ENCODE measurements at regions not wholly inside any gene's neighbourhood (a gene's known extent, or its start where the extent isn't known, plus 50 kb on each side); places are given as distances from the start of the nearest gene placed in this dataset.

DNA sequence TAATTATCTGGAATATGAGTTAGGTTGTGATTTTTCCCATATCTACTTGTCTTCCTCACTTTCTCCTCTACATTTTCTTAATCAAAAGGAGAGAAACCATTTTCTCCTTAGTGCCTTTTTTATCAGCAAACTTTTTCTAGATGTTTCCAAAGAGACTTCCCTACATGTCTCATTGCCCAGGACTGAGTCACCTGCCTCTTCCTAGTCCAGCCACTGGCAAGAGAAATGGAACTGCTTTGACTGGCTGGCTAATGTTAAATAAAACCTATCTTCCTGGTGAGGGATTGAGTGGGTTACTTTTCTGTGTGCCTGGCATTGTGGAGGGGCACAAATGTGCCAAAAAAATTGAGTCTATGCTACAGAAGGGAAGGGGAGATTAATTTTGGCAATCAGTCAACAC, 52.1 kb upstream of the CD5L start:
- Mint-ChIP-seq H3K4me1 (ENCODE audit: insufficient read depth, unreplicated experiment) (peaks cover 4% of the 10 kb centered on the region), H3K9me3 (ENCODE audit: unreplicated experiment) (no peaks in the 10 kb centered on the region), H3K36me3 (ENCODE audit: insufficient read depth, unreplicated experiment) (no peaks in the 10 kb centered on the region), H3K4me3 (ENCODE audit: unreplicated experiment) (no peak overlapping the region), H3K27ac (ENCODE audit: low read depth, unreplicated experiment) (no peak overlapping the region), H3K27me3 (ENCODE audit: insufficient read depth, unreplicated experiment) (peaks cover 91% of the 10 kb centered on the region)
- BruUV-seq (replicated peaks), result no TSS peak
- DNase-seq (ENCODE audit: unreplicated experiment), result no peak
- CTCF ChIA-PET, result interaction anchor here (1.0 to 2.1 kb wide), 2 partner anchors 69 to 324 kb away, joined by 3 to 5 read pairs; no protein-coding TSS in a partner anchor
- intact Hi-C loops (cut with micrococcal nuclease), result no loop called here
- POLR2A ChIA-PET, result no interaction called here
- TF ChIP-seq, protein P1, sequence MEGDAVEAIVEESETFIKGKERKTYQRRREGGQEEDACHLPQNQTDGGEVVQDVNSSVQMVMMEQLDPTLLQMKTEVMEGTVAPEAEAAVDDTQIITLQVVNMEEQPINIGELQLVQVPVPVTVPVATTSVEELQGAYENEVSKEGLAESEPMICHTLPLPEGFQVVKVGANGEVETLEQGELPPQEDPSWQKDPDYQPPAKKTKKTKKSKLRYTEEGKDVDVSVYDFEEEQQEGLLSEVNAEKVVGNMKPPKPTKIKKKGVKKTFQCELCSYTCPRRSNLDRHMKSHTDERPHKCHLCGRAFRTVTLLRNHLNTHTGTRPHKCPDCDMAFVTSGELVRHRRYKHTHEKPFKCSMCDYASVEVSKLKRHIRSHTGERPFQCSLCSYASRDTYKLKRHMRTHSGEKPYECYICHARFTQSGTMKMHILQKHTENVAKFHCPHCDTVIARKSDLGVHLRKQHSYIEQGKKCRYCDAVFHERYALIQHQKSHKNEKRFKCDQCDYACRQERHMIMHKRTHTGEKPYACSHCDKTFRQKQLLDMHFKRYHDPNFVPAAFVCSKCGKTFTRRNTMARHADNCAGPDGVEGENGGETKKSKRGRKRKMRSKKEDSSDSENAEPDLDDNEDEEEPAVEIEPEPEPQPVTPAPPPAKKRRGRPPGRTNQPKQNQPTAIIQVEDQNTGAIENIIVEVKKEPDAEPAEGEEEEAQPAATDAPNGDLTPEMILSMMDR (IDR thresholded peaks at IDR 0.05; ENCODE audit: unreplicated experiment), result no peak

DNA sequence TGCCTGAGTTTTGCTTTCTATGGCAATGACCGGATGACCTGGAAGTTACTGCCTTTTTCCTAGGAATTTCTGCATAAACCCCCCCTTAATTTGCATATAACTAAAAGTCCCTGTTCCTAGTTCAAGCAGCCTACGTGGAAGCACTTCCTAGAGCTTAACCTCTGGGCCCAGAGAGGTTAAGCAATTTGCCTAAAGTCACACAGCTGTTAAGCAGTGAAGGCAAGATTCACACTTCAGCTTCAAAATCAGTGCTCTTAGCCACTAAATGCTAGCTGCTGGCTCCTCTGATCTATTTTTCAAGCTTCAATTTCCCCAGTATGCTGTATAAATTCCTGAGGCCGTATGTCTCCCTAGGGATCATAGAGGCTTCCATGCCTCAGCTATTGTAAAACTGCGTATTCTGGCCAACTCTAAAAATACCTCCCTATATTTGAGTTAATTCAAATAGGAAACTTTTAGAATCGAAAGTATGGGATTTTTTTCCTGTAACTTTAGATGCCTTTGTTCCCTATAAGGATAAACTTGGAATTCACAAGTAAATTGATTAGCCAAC, 53.1 kb upstream of the CD5L start:
- Mint-ChIP-seq H3K9me3 (ENCODE audit: unreplicated experiment) (no peaks in the 10 kb centered on the region), H3K4me3 (ENCODE audit: unreplicated experiment) (no peak overlapping the region), H3K27ac (ENCODE audit: low read depth, unreplicated experiment) (no peak overlapping the region), H3K27me3 (ENCODE audit: insufficient read depth, unreplicated experiment) (peaks cover 91% of the 10 kb centered on the region), H3K4me1 (ENCODE audit: insufficient read depth, unreplicated experiment) (peaks cover 4% of the 10 kb centered on the region), H3K36me3 (ENCODE audit: insufficient read depth, unreplicated experiment) (no peaks in the 10 kb centered on the region)
- intact Hi-C loops (cut with micrococcal nuclease), result no loop called here
- DNase-seq (ENCODE audit: unreplicated experiment), result no peak
- BruUV-seq (replicated peaks), result no TSS peak
- CTCF ChIA-PET, result interaction anchor here (0.6 to 1.0 kb wide), 3 partner anchors 20 to 901 kb away, joined by 3 read pairs; no protein-coding TSS in a partner anchor
- POLR2A ChIA-PET, result no interaction called here
- TF ChIP-seq, protein P1 (IDR thresholded peaks at IDR 0.05; ENCODE audit: unreplicated experiment), result no peak

DNA sequence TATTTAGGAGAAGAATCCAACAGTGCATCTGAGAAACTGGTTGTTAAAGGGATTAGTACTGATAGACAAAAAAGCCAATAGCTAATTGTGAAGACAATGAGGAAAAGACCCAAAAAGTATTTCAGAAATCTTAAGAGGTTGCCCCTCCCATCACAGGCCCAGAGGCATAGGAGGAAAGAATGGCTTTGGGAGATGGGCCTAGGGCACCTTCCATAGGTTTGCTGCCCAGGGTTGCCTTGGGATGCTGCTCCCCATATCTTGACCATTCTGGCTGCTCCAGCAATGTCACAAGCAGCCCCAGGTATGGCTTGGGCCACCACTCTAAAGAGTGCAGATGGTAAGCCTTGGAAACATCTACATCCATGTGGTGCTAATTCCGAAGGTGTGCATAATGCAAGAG, 68.7 kb upstream of the CD5L start:
- POLR2A ChIA-PET, result no interaction called here
- no peak for DNase-seq (ENCODE audit: unreplicated experiment)
- Mint-ChIP-seq H3K36me3 (ENCODE audit: insufficient read depth, unreplicated experiment) (no peaks in the 10 kb centered on the region), H3K4me1 (ENCODE audit: insufficient read depth, unreplicated experiment) (no peaks in the 10 kb centered on the region), H3K4me3 (ENCODE audit: unreplicated experiment) (no peak overlapping the region), H3K9me3 (ENCODE audit: unreplicated experiment) (peaks cover 9% of the 10 kb centered on the region), H3K27ac (ENCODE audit: low read depth, unreplicated experiment) (no peak overlapping the region), H3K27me3 (ENCODE audit: insufficient read depth, unreplicated experiment) (peaks cover 61% of the 10 kb centered on the region)
- intact Hi-C loops (cut with micrococcal nuclease), result no loop called here
- TF ChIP-seq, protein P1 (IDR thresholded peaks at IDR 0.05; ENCODE audit: unreplicated experiment), result no peak
- no TSS peak for BruUV-seq (replicated peaks)
- CTCF ChIA-PET, result interaction anchor here (0.7 to 1.6 kb wide), 4 partner anchors 33 to 423 kb away, joined by 3 to 4 read pairs (median 4); no protein-coding TSS in a partner anchor

DNA sequence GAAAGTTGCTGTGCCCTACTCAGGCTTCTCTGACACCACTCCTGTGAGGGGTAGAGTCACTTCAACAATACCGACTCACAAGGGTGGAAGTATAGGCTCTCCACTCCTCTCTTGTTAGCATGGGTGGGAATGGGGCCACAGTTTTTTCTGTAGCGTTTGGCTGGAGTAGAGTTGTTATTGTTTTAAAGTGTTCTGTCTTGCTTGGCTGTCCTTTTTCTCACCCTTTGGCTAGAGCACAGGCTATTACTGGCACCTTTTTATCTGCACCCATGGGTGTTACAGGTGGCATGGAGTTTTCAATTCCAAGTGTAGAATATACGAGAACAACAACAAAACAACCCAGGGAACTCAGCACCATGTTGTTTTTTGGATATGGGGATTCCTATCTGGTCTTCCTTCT, 74.3 kb upstream of the CD5L start:
- H3K4me3 Mint-ChIP-seq (ENCODE audit: unreplicated experiment), result no peak overlapping the region
- POLR2A ChIA-PET, result no interaction called here
- TF ChIP-seq, protein P1 (IDR thresholded peaks at IDR 0.05; ENCODE audit: unreplicated experiment), result no peak
- DNase-seq (ENCODE audit: unreplicated experiment), result no peak
- intact Hi-C loops (cut with micrococcal nuclease), result no loop called here
- H3K36me3 Mint-ChIP-seq (ENCODE audit: insufficient read depth, unreplicated experiment), result no peaks in the 10 kb centered on the region
- no peaks in the 10 kb centered on the region for H3K9me3 Mint-ChIP-seq (ENCODE audit: unreplicated experiment)
- no peaks in the 10 kb centered on the region for H3K4me1 Mint-ChIP-seq (ENCODE audit: insufficient read depth, unreplicated experiment)
- H3K27ac Mint-ChIP-seq (ENCODE audit: low read depth, unreplicated experiment), result no peak overlapping the region
- CTCF ChIA-PET, result interaction anchor here (1.8 kb wide), 1 partner anchor 25 kb away, joined by 6 read pairs; no protein-coding TSS in a partner anchor
- BruUV-seq (replicated peaks), result no TSS peak
- peaks cover 94% of the 10 kb centered on the region for H3K27me3 Mint-ChIP-seq (ENCODE audit: insufficient read depth, unreplicated experiment)

Data from MCF 10A (cell line).